ENCODE measurements at regions not wholly inside any gene's neighbourhood (a gene's known extent, or its start where the extent isn't known, plus 50 kb on each side); places are given as distances from the start of the nearest gene placed in this dataset.

DNA sequence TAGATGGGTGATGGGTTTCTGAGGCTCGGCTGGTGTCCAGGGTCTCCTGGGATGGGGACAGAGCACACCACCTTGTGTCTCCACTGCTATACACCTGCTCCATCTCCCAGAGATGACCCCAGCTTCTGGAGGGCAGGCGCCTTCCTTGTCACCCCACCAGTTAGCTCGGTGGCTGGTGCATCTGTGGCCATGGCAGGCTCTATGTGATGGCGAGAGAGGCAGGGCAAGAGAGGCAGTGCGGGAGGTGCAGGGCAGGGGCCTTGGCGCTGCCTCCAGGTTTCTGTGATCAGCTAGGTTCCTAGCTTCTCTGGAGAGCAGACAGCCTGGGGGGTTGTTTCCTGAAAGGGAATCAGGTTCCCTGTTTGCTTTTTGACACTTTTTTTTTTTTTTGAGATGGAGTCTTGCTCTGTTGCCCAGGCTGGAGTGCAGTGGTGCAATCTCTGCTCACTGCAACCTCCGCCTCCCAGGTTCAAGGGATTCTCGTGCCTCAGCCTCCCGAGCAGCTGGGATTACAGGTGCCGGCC is 69.0 kb upstream of the ZNF536 start:
- in situ Hi-C loops (cut with HindIII; ENCODE audit: low pct_ligation_motif_present, low pct_unique_long_range_greater_than_20kb, low sequenced_read_pairs), result no loop called here

DNA sequence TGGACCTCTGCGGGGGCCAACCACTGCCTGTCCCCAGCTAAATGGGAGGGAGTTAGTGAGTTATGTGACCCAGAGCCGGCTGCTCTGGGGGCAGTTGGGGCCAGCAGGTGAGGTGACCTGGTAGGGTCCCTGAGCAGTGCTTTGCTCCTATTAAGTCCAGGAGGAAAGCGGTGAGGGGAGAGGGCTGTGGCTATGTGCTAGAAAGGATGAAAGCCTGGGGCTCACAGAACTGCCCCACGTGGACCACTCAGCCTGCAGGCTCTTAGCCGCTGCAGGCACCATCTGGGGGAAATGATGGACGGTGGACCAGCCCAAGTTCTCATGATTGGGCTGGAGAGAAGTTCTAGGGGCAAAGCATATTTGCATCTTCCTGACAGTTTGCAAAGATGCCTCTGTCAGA is 67.6 kb upstream of the ZNF536 start:
- in situ Hi-C loops (cut with HindIII; ENCODE audit: low pct_ligation_motif_present, low pct_unique_long_range_greater_than_20kb, low sequenced_read_pairs), result no loop called here
- DNase-seq, result no peak

More for the DNA sequence above, 69.0 kb upstream of the ZNF536 start:
- DNase-seq, result no peak

DNA sequence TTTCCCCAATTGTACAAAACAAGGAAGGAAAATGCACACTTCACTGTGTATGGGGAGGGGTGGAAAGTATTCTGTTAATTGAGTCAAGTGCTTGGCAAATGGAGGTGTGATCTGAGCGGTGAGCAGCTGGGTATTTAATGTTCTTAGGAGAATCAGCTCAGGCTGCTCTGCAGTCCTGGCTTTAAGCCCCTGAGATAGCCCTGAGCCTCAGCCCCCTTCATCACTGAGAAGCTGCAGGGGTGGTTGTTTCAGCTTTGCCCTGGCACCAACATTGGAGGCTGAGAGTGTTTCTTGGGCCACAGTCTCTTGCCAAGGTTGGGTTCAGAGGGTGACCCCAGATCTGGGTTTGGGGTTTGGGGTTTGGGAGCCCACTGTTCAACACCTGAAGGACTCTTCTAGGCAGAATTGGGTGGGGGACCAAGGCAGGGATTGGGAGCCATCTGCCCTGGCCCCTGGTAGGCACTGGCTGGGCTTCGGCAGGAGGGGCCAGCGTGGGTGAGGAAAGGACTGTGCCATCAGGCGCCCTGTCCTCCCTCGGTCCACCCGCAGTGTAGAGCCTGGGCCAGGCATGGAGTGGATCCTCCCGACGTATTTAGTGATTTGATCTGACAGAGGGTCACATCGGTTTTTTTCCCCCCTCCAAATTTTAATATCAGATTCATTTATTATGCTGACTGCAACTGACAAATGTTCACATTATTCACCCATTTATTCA is 66.7 kb upstream of the ZNF536 start:
- no peak for DNase-seq
- in situ Hi-C loops (cut with HindIII; ENCODE audit: low pct_ligation_motif_present, low pct_unique_long_range_greater_than_20kb, low sequenced_read_pairs), result no loop called here

DNA sequence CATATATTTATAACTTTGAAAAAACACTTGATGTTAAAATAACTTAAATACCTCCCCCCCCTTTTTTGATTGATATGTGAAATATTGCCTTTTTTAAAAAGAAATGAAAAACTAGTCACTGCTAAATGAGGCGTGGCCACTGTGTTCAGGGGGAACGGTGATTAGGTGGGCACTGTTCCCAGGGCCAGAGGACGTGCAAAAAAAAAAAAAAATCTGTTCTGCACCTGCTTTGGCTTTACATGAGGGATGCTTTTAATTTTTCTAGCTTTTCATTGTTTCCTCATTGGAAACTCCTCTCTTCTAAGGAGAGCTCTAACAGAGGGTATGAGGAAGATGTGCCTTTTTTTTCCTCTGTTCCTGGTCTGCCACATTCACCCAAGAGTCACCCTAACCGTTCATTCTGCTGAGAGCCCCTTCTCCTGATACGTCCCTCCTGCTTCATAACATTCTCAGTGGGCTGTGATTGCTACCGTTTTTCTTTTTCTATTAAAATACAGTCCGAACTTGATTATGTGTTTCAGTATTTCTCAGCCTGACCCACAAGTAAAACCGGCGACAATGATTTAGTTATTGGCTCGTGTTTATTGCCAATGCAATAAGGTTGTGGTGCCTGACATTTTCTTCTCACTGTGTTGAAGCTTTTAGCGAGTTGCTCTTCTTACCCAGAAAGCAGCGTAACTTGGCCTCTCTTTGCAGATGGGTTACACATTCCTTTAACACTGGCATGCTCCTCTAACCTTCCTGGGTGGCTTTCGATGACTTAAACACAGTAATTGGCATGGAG is 64.8 kb upstream of the ZNF536 start:
- no peak for DNase-seq
- in situ Hi-C loops (cut with HindIII; ENCODE audit: low pct_ligation_motif_present, low pct_unique_long_range_greater_than_20kb, low sequenced_read_pairs), result no loop called here

DNA sequence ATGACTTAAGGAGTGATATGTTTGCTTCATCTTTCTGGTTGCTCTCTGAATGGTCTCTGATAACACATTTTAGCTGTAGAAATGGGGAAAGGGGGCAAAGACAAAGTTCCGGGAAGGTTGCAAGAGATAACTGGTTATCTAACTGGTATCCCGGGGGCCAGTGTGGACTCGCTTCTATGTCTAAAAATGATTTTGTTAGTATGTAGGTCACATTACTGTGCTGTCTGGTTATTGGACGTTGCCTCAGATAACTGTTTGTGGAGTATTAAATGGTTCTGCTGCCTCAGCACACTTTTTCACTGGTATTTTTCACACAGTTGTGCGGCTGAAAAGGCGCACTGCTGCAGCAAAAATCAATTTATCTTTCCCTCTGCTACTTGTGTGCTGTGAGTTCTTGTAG is 63.0 kb upstream of the ZNF536 start:
- in situ Hi-C loops (cut with HindIII; ENCODE audit: low pct_ligation_motif_present, low pct_unique_long_range_greater_than_20kb, low sequenced_read_pairs), result no loop called here

DNA sequence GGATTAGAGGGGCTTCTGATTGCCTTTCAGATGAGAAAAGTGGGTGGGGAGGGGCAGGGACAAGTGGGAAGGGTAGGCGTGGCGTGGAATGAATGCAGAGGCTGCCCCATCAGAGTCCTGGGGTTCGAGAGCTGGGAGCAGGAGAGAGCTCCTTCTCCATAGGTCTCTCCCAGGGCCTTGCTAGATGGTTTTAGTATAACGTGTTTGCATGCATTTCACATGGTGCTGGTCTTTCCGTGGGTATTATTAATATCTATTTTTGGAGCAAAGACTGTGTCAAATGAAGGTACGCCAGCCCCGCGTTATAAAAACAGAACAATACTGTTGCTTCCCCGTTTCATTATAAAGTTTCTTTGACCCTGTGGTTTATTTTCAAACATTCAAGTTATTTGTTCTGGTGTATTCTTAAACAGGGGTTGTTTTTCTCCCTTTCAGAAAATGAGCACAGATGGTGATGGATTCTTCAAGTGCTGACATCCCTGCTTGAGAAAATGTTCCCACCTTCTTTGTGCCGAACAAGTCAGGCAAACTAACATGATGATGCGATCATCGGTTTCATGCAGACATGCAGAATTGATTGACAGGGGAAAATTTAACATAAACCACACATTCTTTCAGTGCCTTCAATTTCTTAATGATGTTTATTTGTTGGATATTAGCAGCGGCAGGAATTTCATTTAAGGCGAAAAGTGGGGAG is 62.1 kb upstream of the ZNF536 start:
- in situ Hi-C loops (cut with HindIII; ENCODE audit: low pct_ligation_motif_present, low pct_unique_long_range_greater_than_20kb, low sequenced_read_pairs), result no loop called here
- DNase-seq, result no peak

More for the DNA sequence above, 63.0 kb upstream of the ZNF536 start:
- no peak for DNase-seq

DNA sequence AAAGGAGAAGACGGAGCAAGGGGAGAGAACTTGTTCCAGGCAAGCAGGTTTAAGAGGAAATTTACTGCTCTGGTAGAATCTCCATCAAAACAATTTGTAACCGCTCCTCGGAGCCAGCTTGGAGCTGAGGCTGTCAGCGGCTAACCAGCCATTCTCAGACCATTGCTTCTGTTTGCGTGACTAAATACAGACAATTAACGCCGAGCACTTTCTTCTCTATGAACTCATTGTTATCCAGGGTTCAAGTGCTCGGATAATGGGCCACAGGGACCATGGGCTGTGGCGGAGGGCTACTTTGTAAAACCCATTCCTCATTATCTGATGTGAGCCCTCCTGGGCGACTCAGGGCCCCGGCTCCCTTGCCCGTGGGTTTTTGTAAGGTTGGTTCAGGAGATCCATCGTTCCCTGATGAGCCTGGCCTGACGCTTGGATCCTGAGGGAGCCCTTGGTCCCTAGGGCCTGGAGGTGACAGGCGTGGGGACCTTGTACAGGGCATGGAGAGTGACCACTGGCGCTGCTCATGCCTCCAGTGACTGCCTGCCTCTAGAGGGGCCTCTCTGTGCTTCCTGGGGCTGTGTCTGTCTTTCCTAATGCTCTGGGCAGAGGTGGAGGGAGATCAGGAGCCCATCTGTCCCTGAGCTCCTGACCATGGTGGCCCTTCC is 61.5 kb upstream of the ZNF536 start:
- no peak for DNase-seq
- in situ Hi-C loops (cut with HindIII; ENCODE audit: low pct_ligation_motif_present, low pct_unique_long_range_greater_than_20kb, low sequenced_read_pairs), result no loop called here

DNA sequence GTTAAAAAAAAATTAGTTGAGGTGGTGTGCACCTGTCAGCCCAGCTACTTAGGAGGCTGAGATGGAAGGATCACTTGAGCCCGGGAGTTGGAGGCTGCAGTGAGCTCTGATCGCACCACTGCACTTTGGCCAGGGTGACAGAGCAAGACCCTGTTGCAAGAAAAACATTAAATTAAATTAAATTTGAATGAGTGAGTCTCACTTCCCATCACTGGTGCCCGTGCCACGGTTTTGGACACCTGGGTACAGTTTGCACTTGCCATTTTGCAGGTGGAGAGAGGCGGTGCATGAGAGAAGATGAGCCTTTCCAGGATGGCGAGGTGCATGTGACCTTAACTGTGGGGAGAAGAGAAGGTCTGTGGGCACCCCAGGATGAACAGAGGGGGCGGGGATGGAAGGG is 60.3 kb upstream of the ZNF536 start:
- in situ Hi-C loops (cut with HindIII; ENCODE audit: low pct_ligation_motif_present, low pct_unique_long_range_greater_than_20kb, low sequenced_read_pairs), result no loop called here
- no peak for DNase-seq

DNA sequence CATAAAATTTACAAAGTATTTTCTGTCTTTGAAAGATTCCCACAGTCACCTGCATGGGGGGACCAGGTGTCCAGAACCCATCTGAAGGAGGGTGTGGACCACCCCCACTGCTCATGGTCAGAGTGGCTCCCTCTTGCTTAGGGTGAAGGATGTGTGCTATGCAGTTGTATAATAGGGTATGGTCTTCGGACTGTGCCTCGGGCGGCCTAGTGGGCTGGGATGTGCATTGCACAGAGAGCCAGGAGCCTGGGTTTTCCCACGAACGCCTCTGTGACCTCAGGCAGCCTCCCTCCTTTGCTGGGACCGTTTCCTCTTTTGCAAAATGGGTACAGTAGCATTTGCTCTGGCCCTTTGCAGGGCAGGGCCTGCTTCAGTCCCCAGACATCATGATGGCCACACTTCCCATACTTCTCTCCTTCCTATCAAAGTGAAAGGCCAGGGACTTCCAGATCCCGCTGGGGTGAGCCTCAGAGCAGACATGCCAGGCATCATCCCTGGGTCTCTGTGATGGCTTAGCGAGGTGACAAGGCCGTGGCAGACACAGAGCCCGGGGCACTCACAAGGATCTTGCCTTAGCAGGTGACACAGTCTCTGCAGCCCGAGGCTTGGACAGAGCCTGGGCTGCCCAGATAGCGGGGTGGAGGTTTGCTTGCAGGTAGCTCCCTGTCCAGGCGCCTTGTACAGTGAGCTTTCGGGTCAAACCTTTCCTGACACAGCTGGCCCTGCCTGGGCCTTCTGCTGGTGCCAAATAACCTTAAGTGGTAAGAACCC is 59.4 kb upstream of the ZNF536 start:
- in situ Hi-C loops (cut with HindIII; ENCODE audit: low pct_ligation_motif_present, low pct_unique_long_range_greater_than_20kb, low sequenced_read_pairs), result no loop called here
- no peak for DNase-seq

DNA sequence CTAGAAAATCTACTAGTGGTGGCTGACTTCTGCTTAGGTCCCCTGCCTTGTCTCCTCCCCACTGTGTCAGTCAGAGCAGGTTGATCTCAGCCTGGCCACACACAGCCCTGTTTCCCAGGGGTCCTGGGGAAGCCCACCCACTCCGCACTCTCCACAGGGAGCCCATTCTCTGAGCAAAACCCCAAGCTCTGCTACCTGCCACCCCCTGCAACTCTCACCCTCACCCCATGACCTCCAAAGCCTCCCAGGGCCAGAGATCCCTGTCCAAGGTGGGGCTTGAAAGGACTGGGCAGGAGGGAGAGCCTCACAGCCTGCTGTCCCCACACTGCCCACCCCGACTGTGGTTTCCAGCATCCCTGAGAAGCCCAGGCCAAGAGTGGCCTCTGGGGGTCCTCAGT is 58.8 kb upstream of the ZNF536 start:
- in situ Hi-C loops (cut with HindIII; ENCODE audit: low pct_ligation_motif_present, low pct_unique_long_range_greater_than_20kb, low sequenced_read_pairs), result no loop called here
- no peak for DNase-seq

DNA sequence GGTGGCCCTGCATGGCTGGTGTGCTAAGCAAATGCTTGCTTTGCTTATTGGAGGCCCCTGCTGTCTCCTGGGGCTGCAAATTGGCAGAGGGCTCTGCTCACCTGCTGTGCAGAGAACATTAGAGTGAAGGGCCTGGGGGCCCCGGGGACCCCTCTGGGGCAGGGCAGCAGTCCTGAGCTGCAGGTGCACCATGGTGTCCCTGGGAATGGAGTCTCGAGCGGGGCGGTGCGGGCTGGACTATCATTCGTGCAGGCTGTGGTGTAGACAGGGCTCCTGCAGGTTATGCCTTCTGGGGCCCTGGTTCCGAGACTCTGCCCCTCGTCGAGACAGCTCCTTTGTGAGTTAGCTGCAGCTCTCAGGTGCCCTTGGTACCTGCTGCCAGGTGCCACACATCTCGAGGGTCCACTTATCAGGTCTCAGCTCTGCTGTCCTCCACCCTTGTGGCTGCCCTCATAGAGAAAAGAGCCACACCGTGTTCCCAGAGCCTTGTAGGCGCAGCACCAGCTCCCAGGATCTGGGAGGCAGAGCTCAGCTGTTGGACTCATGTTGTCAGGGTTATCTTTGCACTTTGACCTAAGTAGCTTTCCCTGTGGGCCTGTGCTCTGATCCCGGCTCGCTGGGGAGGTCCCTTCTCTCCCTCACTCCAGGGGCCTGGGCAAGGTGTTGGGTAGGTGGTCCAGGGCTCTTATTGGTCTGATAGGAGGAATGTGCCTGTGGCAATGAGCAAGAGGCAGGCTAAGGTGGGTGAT is 58.0 kb upstream of the ZNF536 start:
- in situ Hi-C loops (cut with HindIII; ENCODE audit: low pct_ligation_motif_present, low pct_unique_long_range_greater_than_20kb, low sequenced_read_pairs), result no loop called here
- DNase-seq, result no peak

DNA sequence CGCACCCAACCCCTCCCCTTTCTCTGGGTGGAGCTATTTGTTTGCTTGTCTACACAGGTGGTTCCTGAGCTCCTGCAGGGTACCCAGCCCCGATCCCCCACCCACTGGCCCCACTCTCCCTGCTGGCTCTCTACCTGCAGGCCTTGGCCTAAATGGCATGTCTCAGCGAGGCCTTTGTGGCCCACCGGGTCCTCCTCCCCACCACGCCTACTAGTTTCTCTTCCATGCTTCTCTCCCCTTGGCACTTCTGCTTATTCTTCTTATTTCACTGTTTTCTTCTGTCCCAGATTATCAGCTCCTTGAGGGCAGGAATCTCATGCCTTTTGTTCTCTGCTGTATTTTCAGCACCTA is 57.4 kb upstream of the ZNF536 start:
- in situ Hi-C loops (cut with HindIII; ENCODE audit: low pct_ligation_motif_present, low pct_unique_long_range_greater_than_20kb, low sequenced_read_pairs), result no loop called here
- no peak for DNase-seq

DNA sequence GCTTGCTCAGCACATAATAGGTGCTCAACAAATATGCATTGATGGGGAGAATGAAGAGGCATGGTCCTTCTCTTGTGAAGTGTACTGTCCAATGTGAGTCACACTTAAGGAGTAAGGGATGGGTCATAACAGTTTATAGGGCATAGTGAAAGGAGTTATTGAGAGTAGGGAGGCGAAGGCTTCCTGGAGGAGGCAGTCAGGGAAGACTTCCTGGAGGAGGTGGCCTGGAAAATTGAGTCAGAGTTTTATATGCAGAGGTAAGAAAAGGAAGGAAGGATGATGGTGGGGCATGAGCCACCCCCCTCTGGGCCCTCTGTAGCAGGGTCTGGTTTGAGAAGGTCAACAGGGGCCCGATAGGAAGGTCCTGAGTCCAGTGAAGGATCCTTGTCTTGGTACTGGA is 57.0 kb upstream of the ZNF536 start:
- in situ Hi-C loops (cut with HindIII; ENCODE audit: low pct_ligation_motif_present, low pct_unique_long_range_greater_than_20kb, low sequenced_read_pairs), result no loop called here
- DNase-seq, result no peak

DNA sequence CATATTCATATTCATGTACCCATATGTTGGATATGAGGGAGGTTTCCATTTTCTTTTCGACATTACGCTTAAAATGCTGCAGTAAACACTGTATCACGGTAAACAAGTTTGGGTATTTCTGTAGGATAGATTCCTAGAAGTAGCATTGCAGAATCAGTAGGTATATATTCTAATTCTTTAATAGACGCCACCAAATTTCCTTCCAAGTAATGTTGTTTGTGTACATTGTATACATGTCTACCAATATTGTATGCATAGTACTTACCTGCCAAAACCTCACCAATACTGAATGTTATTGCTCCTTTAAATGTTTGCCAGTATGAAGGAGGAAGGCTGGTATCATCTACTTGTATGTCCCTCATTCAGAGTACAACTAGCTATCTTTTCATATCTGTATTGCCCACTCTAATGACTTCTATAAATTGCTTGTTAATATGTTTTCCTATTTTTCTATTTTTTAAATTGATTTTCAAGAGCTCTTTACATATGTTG is 56.1 kb upstream of the ZNF536 start:
- in situ Hi-C loops (cut with HindIII; ENCODE audit: low pct_ligation_motif_present, low pct_unique_long_range_greater_than_20kb, low sequenced_read_pairs), result no loop called here
- DNase-seq, result no peak

DNA sequence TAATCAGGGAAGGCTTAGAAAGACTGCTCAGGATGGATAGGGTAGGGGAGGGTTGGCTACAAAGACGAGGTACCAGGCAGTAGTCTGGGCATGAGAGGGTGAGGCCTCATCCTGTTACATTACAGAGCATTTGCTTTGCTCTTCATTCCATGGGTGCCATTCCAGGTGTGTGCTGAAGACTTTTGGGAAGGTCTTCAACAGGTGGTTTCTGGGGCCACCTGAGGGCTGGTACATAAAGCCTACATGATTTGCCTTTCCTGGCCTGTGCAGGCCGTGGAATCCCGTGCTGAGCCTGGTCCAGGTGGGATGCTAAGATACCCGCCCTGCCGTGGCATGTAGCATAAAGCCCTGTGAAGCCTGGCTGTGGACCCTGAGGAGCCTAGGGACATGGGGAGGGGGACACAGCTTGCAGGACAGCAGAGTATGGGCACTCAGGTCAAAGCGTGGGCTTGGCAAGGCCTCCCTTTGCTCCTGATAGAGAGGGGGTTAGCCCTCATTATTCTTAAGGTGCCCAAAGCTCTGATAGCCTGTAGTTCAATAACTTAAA is 55.6 kb upstream of the ZNF536 start:
- in situ Hi-C loops (cut with HindIII; ENCODE audit: low pct_ligation_motif_present, low pct_unique_long_range_greater_than_20kb, low sequenced_read_pairs), result no loop called here
- no peak for DNase-seq

DNA sequence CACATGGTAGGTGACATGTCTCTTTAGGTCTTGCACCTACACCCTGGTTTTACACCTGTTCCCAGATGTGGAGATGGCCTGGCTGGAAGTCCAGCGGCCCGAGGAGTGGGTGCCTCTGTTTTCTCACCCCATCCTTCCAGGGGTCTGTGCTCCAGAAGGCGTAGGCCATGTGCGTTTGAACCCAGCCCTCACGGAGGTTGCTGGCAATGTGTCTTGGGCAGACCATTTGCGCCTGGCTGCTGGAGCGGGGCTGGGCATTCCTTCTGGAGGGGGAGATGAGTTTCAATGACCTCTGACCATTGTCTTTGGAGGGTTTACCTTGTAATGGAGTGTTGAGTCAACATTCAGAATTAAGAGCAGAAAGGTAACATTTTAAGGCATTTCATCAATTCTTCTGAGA is 54.8 kb upstream of the ZNF536 start:
- in situ Hi-C loops (cut with HindIII; ENCODE audit: low pct_ligation_motif_present, low pct_unique_long_range_greater_than_20kb, low sequenced_read_pairs), result no loop called here
- DNase-seq, result no peak

DNA sequence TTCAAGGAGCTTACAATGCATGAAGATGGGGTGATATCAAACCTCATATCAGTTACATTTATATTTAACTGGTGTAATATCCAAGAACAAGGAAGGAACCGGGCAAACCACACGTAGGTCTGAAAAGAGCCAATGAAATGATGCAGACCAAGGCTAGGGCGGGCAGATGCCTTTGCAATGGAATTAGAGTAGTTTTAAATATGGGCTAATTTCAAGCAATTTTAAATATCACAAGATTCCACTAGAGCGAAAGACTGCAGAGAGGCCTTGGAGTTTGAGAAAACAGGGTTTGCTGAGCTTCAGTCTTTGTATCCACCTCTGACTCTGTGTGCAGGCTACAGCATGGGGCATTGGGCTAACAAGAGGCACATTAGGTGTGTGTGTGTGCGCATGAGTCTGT is 53.9 kb upstream of the ZNF536 start:
- in situ Hi-C loops (cut with HindIII; ENCODE audit: low pct_ligation_motif_present, low pct_unique_long_range_greater_than_20kb, low sequenced_read_pairs), result no loop called here
- DNase-seq, result no peak
